H1 (cell line): ENCODE measurements at regions not wholly inside any gene's neighbourhood (a gene's known extent, or its start where the extent isn't known, plus 50 kb on each side); places are given as distances from the start of the nearest gene placed in this dataset.

Source experiments
- CTCF ChIA-PET: fragments of 300-600 bp; sonication (Branson Sonifier 250); formaldehyde crosslinking; loops from one replicate; lab custom pipeline; 2021; ENCODE audit not compliant: partially characterized antibody; lab: Charles Lee
- POLR2A ChIA-PET: fragments of 300-600 bp; sonication (Branson Sonifier 250); formaldehyde crosslinking; loops from one replicate; lab custom pipeline; 2021; ENCODE audit warnings: inconsistent platforms; ENCODE audit not compliant: partially characterized antibody; lab: Charles Lee
- DNase-seq, 2 experiments: peaks; one replicate each; pipeline versions ENCODE4 v3.0.0 to v3.0.0-alpha.2; 2010 to 2022; ENCODE audit warnings: low spot score in 2 of 2, low read depth in 1 of 2, mixed read lengths in 1 of 2
- FAIRE-seq: peaks from 2 replicates; lab custom pipeline; 2011; peaks lifted over from hg19 to GRCh38; lab: Jason Lieb, UNC
- H2AFZ ChIP-seq: 2 replicates; pipeline ENCODE4 v1.8.1; 2012; ENCODE audit warnings: low read length, inconsistent platforms
- H2AK5ac ChIP-seq: 2 replicates; pipeline ENCODE4 v1.6.1; 2013; ENCODE audit warnings: low read depth, low read length
- H2BK120ac ChIP-seq: replicated peaks from 2 replicates; pipeline ENCODE3; 2013; ENCODE audit warnings: low read depth, low read length, inconsistent platforms
- H2BK12ac ChIP-seq: 2 replicates; pipeline ENCODE4 v1.6.1; 2013; ENCODE audit warnings: low read depth, low read length
- H2BK15ac ChIP-seq: 2 replicates; pipeline ENCODE4 v1.6.1; 2013; ENCODE audit warnings: low read length
- H2BK20ac ChIP-seq: 2 replicates; pipeline ENCODE4 v1.6.1; 2013; ENCODE audit warnings: low read length
- H2BK5ac ChIP-seq: 2 replicates; pipeline ENCODE4 v1.6.1; 2013; ENCODE audit warnings: low read depth, low read length
- H3K14ac ChIP-seq: 2 replicates; pipeline ENCODE4 v1.6.1; 2013; ENCODE audit warnings: inconsistent platforms; ENCODE audit not compliant: insufficient read length
- H3K18ac ChIP-seq: 2 replicates; pipeline ENCODE4 v1.6.1; 2013; ENCODE audit warnings: low read length; ENCODE audit errors: extremely low read depth
- H3K23ac ChIP-seq: 2 replicates; pipeline ENCODE4 v1.6.1; 2013; ENCODE audit warnings: inconsistent platforms; ENCODE audit not compliant: insufficient read length
- H3K23me2 ChIP-seq: 2 replicates; pipeline ENCODE4 v1.6.1; 2013; ENCODE audit warnings: low read depth, low read length
- H3K27ac ChIP-seq: 2 replicates; pipeline ENCODE4 v1.6.1; 2011; ENCODE audit warnings: low read depth, low read length, inconsistent platforms
- H3K27me3 ChIP-seq, 4 experiments: replicated peaks in 1 of 4; 1 replicate in 1 of 4; 2 replicates in 3 of 4; pipeline versions ENCODE4 v1.6.1 to v1.8.1; 2011 to 2013; ENCODE audit warnings: low read length in 3 of 4, mild to moderate bottlenecking in 3 of 4, inconsistent platforms in 2 of 4, mixed read lengths in 2 of 4, moderate library complexity in 1 of 4; ENCODE audit not compliant: control insufficient read depth in 3 of 4, insufficient read depth in 3 of 4; ENCODE audit errors: extremely low read depth in 1 of 4
- H3K36me3 ChIP-seq, 4 experiments: 2 replicates each; pipeline versions ENCODE4 v1.6.1 to v1.8.1; 2011 to 2013; ENCODE audit warnings: mild to moderate bottlenecking in 4 of 4, low read length in 3 of 4, moderate library complexity in 2 of 4, control low read depth in 1 of 4, inconsistent platforms in 1 of 4; ENCODE audit not compliant: insufficient read depth in 4 of 4, control insufficient read depth in 2 of 4
- H3K4ac ChIP-seq: replicated peaks from 2 replicates; pipeline ENCODE3; 2013; ENCODE audit warnings: low read length, low read depth, mixed read lengths, inconsistent platforms; ENCODE audit not compliant: insufficient read length
- H3K4me1 ChIP-seq, 4 experiments: replicated peaks in 1 of 4; 1 replicate in 1 of 4; 2 replicates in 3 of 4; pipeline versions ENCODE4 v1.6.1 to v1.8.1; 2011 to 2013; ENCODE audit warnings: low read length in 3 of 4, inconsistent platforms in 2 of 4, mixed read lengths in 1 of 4; ENCODE audit not compliant: insufficient read depth in 4 of 4, control insufficient read depth in 3 of 4
- H3K4me2 ChIP-seq, 2 experiments: 2 replicates each; pipeline versions ENCODE4 v1.6.1 to v1.8.1; 2011 to 2013; ENCODE audit warnings: low read depth in 2 of 2, low read length in 2 of 2, control low read depth in 1 of 2, inconsistent platforms in 1 of 2, mild to moderate bottlenecking in 1 of 2; ENCODE audit not compliant: insufficient read depth in 1 of 2
- H3K4me3 ChIP-seq, 4 experiments: fragments of 200-600, 300-600 bp in 1 of 4; sonication (generic), shearing (Covaris generic), sonication (Bioruptor Twin) in 1 of 4; 2 replicates each; pipeline versions ENCODE4 v1.5.1 to v1.8.1; 2011 to 2016; ENCODE audit warnings: low read length in 4 of 4, low read depth in 3 of 4, control low read depth in 2 of 4, inconsistent platforms in 2 of 4, mild to moderate bottlenecking in 2 of 4, mixed read lengths in 1 of 4, moderate library complexity in 1 of 4; ENCODE audit not compliant: insufficient read depth in 2 of 4; ENCODE audit errors: extremely low read depth in 1 of 4
- H3K56ac ChIP-seq: replicated peaks from 2 replicates; pipeline ENCODE3; 2013; ENCODE audit warnings: low read depth, mild to moderate bottlenecking, mixed read lengths, low read length, inconsistent platforms; ENCODE audit not compliant: insufficient read length
- H3K79me1 ChIP-seq: 2 replicates; pipeline ENCODE4 v1.6.1; 2013; ENCODE audit warnings: low read depth, low read length, control low read depth
- H3K79me2 ChIP-seq, 2 experiments: 2 replicates each; pipeline versions ENCODE4 v1.6.1 to v1.8.1; 2012 to 2013; ENCODE audit warnings: low read length in 2 of 2, mild to moderate bottlenecking in 2 of 2, inconsistent platforms in 1 of 2; ENCODE audit not compliant: insufficient read depth in 2 of 2, control insufficient read depth in 1 of 2
- H3K9ac ChIP-seq, 4 experiments: replicated peaks in 1 of 4; 1 replicate in 1 of 4; 2 replicates in 3 of 4; pipeline versions ENCODE4 v1.6.1 to v1.8.1; 2011 to 2013; ENCODE audit warnings: low read depth in 3 of 4, low read length in 3 of 4, control low read depth in 2 of 4, mild to moderate bottlenecking in 2 of 4, moderate library complexity in 2 of 4, inconsistent platforms in 1 of 4; ENCODE audit errors: extremely low read depth in 1 of 4
- H3K9me3 ChIP-seq, 2 experiments: 2 replicates each; pipeline versions ENCODE4 v1.6.1 to v1.8.1; 2012 to 2013; ENCODE audit warnings: mild to moderate bottlenecking in 2 of 2, moderate library complexity in 2 of 2, control low read depth in 1 of 2, inconsistent platforms in 1 of 2, low read depth in 1 of 2, low read length in 1 of 2, mixed read lengths in 1 of 2; ENCODE audit not compliant: insufficient read depth in 2 of 2
- H4K20me1 ChIP-seq, 2 experiments: replicated peaks in 1 of 2; 2 replicates each; pipeline versions ENCODE3 to v1.8.1; 2011 to 2013; ENCODE audit warnings: inconsistent platforms in 2 of 2, low read length in 2 of 2, mild to moderate bottlenecking in 1 of 2; ENCODE audit not compliant: insufficient read depth in 2 of 2, control insufficient read depth in 1 of 2
- H4K5ac ChIP-seq: 2 replicates; pipeline ENCODE4 v1.6.1; 2013; ENCODE audit warnings: low read length, low read depth, mixed read lengths, inconsistent platforms; ENCODE audit not compliant: insufficient read length
- H4K8ac ChIP-seq: 2 replicates; pipeline ENCODE4 v1.8.0; 2013; ENCODE audit warnings: mild to moderate bottlenecking, moderate library complexity, low read length, inconsistent platforms; ENCODE audit not compliant: insufficient read depth; ENCODE audit errors: extremely low read depth
- H4K91ac ChIP-seq: replicated peaks from 2 replicates; pipeline ENCODE3; 2013; ENCODE audit warnings: low read length, mixed read lengths, inconsistent platforms; ENCODE audit not compliant: insufficient read length
- ATF3 ChIP-seq: IDR thresholded peaks from 2 replicates; pipeline ENCODE4 v1.6.1; 2011; ENCODE audit warnings: low read depth, mild to moderate bottlenecking, low read length; ENCODE audit not compliant: insufficient read depth
- BRCA1 ChIP-seq: IDR thresholded peaks from 2 replicates; pipeline ENCODE4 v1.6.1; 2012; ENCODE audit warnings: low read depth, low read length, improper control_type of control experiment
- CBX5 ChIP-seq: fragments of 300-800, 300-1000 bp; sonication (generic); IDR thresholded peaks from 2 replicates; pipeline ENCODE4 v1.7.1; 2016; ENCODE audit warnings: antibody characterized with exemption, low read length, low read depth
- EP300 ChIP-seq, 2 experiments: IDR thresholded peaks; 1 replicate in 1 of 2; 2 replicates in 1 of 2; pipeline ENCODE4 v1.6.1; 2011 to 2012; ENCODE audit warnings: low read depth in 2 of 2, low read length in 2 of 2, mild to moderate bottlenecking in 2 of 2, borderline replicate concordance in 1 of 2, inconsistent platforms in 1 of 2, moderate library complexity in 1 of 2
- FOSL1 ChIP-seq: IDR thresholded peaks from 2 replicates; pipeline ENCODE4 v1.6.1; 2011; ENCODE audit warnings: mild to moderate bottlenecking, low read depth, low read length, moderate library complexity; ENCODE audit not compliant: insufficient read depth
- HDAC6 ChIP-seq: IDR thresholded peaks from one replicate; pipeline ENCODE4 v1.7.1; 2012; ENCODE audit warnings: low read depth, mild to moderate bottlenecking, inconsistent platforms, low read length, moderate library complexity
- JUN ChIP-seq: IDR thresholded peaks from 2 replicates; pipeline ENCODE4 v1.6.1; 2011; ENCODE audit warnings: low read depth, mild to moderate bottlenecking, improper control_type of control experiment, low read length
- KDM5A ChIP-seq: fragments of 200-600 bp; IDR thresholded peaks from 2 replicates; pipeline ENCODE4 v1.7.1; 2012; ENCODE audit warnings: mild to moderate bottlenecking, low read length, inconsistent platforms, mixed read lengths
- MAX ChIP-seq: IDR thresholded peaks from 2 replicates; pipeline ENCODE4 v1.6.1; 2012; ENCODE audit warnings: inconsistent platforms
- POU5F1 ChIP-seq: IDR thresholded peaks from 2 replicates; pipeline ENCODE4 v1.6.1; 2011; ENCODE audit warnings: low read depth, mild to moderate bottlenecking, low read length, moderate library complexity
- SIRT6 ChIP-seq: IDR thresholded peaks from one replicate; pipeline ENCODE4 v1.7.1; 2012; ENCODE audit warnings: low read length, inconsistent platforms
- SP4 ChIP-seq: IDR thresholded peaks from 2 replicates; pipeline ENCODE4 v1.6.1; 2012; ENCODE audit warnings: low read length, inconsistent platforms
- TAF7 ChIP-seq: optimal IDR thresholded peaks from 2 replicates; pipeline ENCODE3; 2011; ENCODE audit warnings: low read depth, mild to moderate bottlenecking, inconsistent platforms, low read length, moderate library complexity, borderline replicate concordance
- TCF12 ChIP-seq: IDR thresholded peaks from 2 replicates; pipeline ENCODE4 v1.6.1; 2011; ENCODE audit warnings: low read depth, mild to moderate bottlenecking, low read length
- WGBS, 2 experiments: shearing (Covaris generic) in 1 of 2; methylation state at CpG; one replicate each; pipeline versions ENCODE4 v1.1.6 to v1.1.7; 2013 to 2015; ENCODE audit warnings: low lambda C conversion rate in 2 of 2, mixed read lengths in 2 of 2, inconsistent platforms in 1 of 2, low coverage in 1 of 2, missing lambda C conversion rate in 1 of 2; ENCODE audit not compliant: insufficient replicate concordance in 2 of 2, insufficient coverage in 1 of 2, insufficient read length in 1 of 2; ENCODE audit errors: extremely low coverage in 1 of 2, missing lambda C conversion rate in 1 of 2; 5-methylcytosine and 5-hydroxymethylcytosine counted together

GRCh38 chr3:188002626-188003138, 151.3 kb upstream of the LPP start:
- no peak overlapping the region for H4K8ac ChIP-seq
- TF ChIP-seq TAF7, result no peak
- no peak for TF ChIP-seq SP4
- TF ChIP-seq ATF3, result no peak
- TF ChIP-seq SIRT6, result no peak
- TF ChIP-seq HDAC6, result no peak
- TF ChIP-seq BRCA1, result no peak
- no peak for TF ChIP-seq EP300 (IDR thresholded peaks at IDR 0.05; ENCODE audit: borderline replicate concordance in 1 of 2, low read depth in 2 of 2, low read length in 2 of 2)
- no peak for TF ChIP-seq CBX5
- no peak for TF ChIP-seq FOSL1
- no peak for TF ChIP-seq JUN
- no peak for TF ChIP-seq POU5F1
- no peak for TF ChIP-seq TCF12
- no peak for TF ChIP-seq KDM5A
- TF ChIP-seq MAX, result no peak

More at GRCh38 chr3:188002626-188003138, 151.3 kb upstream of the LPP start:
- H3K4me1 ChIP-seq, result peaks cover 0 to 17% (median 3%) of the 10 kb centered on the region in 4 experiments; a peak in 4 of 7 replicates
- ChIA-PET POLR2A (no interaction called here), CTCF (interaction anchor here (1.0 to 1.3 kb wide), 2 partner anchors 114 to 262 kb away, joined by 3 to 6 read pairs; no protein-coding TSS in a partner anchor)
- no peak overlapping the region for H3K23ac ChIP-seq
- no peak overlapping the region for H2BK5ac ChIP-seq
- no peaks in the 10 kb centered on the region for H3K9me3 ChIP-seq
- no peaks in the 10 kb centered on the region for H4K20me1 ChIP-seq
- no peaks in the 10 kb centered on the region for H3K23me2 ChIP-seq
- H3K9ac ChIP-seq, result no peak overlapping the region
- H2BK15ac ChIP-seq, result no peak overlapping the region
- no peak overlapping the region for H4K91ac ChIP-seq
- H4K5ac ChIP-seq, result no peak overlapping the region
- no peak overlapping the region for H3K18ac ChIP-seq
- H3K14ac ChIP-seq, result no peak overlapping the region
- no peak overlapping the region for H3K4me3 ChIP-seq
- H2BK20ac ChIP-seq, result no peak overlapping the region
- no peaks in the 10 kb centered on the region for H3K79me2 ChIP-seq
- H3K56ac ChIP-seq, result no peak overlapping the region
- no peak for FAIRE-seq
- no peak overlapping the region for H2AK5ac ChIP-seq
- WGBS, 2 experiments, result 94% methylated on average over 1 of the region's 1 CpG; no CpG with 5 or more reads in 1 of the 2 experiments
- H3K79me1 ChIP-seq, result no peaks in the 10 kb centered on the region
- H3K4me2 ChIP-seq, result 0 out of 4 replicates have a peak overlapping the region, but pooled peaks of 1 of the 2 experiments have one; percentile 18
- H3K27ac ChIP-seq, result no peak overlapping the region
- no peaks in the 10 kb centered on the region; a peak in 1 of 8 replicates for H3K36me3 ChIP-seq
- H3K27me3 ChIP-seq, result no peaks in the 10 kb centered on the region
- H2BK12ac ChIP-seq, result no peak overlapping the region
- 0 out of 2 replicates have a peak overlapping the region, but pooled peaks have one; percentile 63 for H2AFZ ChIP-seq
- DNase-seq, result no peak
- no peak overlapping the region for H3K4ac ChIP-seq
- H2BK120ac ChIP-seq, result no peak overlapping the region
